Cardiac muscle cell (in vitro differentiated cells and primary cell): ENCODE measurements at regions not wholly inside any gene's neighbourhood (a gene's known extent, or its start where the extent isn't known, plus 50 kb on each side); places are given as distances from the start of the nearest gene placed in this dataset.
"Not testable (repeated sequence)": the region's sequence is repeated elsewhere in the genome, so short reads cannot be mapped to it uniquely, and the experiment has no call there.

Source experiments
- DNase-seq, 2 donors: peaks; one replicate each; pipeline versions ENCODE4 v3.0.0 to v3.0.0-alpha.2; 2010 to 2017; ENCODE audit warnings: low read depth in 1 of 2, low spot score in 1 of 2
- H3K27ac ChIP-seq: fragments of 200-600 bp; sonication (generic); 2 replicates; pipeline ENCODE4 v1.5.1; 2016
- H3K27me3 ChIP-seq: fragments of 200-600 bp; sonication (generic); 2 replicates; pipeline ENCODE4 v1.6.0; 2016; ENCODE audit warnings: control low read depth
- H3K36me3 ChIP-seq: fragments of 200-600 bp; sonication (generic); 2 replicates; pipeline ENCODE4 v1.5.1; 2016; ENCODE audit warnings: control low read depth
- H3K4me1 ChIP-seq: fragments of 200-600 bp; sonication (generic); 2 replicates; pipeline ENCODE4 v1.8.1; 2017; ENCODE audit warnings: low read depth, mild to moderate bottlenecking, mixed run types
- H3K4me3 ChIP-seq: fragments of 200-600 bp; sonication (generic); 2 replicates; pipeline ENCODE4 v1.5.1; 2016; ENCODE audit warnings: mild to moderate bottlenecking
- H3K9me3 ChIP-seq: fragments of 200-600 bp; sonication (generic); 2 replicates; pipeline ENCODE4 v1.5.1; 2017; ENCODE audit warnings: low read depth, mild to moderate bottlenecking, control low read depth
- CTCF ChIP-seq: IDR thresholded peaks from 2 replicates; pipeline ENCODE4 v1.5.1; 2012; ENCODE audit warnings: low read depth, mild to moderate bottlenecking, low read length

GRCh38 chr1:184822267-184822666, 67.6 kb upstream of the EDEM3 start:
- Histone ChIP-seq H3K27me3 (no peaks in the 10 kb centered on the region), H3K4me1 (peaks cover 17% of the 10 kb centered on the region), H3K36me3 (no peaks in the 10 kb centered on the region), H3K27ac (no peak overlapping the region), H3K4me3 (no peak overlapping the region), H3K9me3 (no peaks in the 10 kb centered on the region)
- no peak for TF ChIP-seq CTCF
- DNase-seq: no peak

GRCh38 chr1:184821658-184822057, 67.0 kb upstream of the EDEM3 start:
- no peak for DNase-seq
- no peaks in the 10 kb centered on the region for H3K27me3 ChIP-seq
- no peak overlapping the region for H3K4me3 ChIP-seq
- H3K9me3 ChIP-seq: no peaks in the 10 kb centered on the region
- no peak for TF ChIP-seq CTCF
- H3K27ac ChIP-seq: no peak overlapping the region
- H3K4me1 ChIP-seq: peaks cover 17% of the 10 kb centered on the region
- H3K36me3 ChIP-seq: no peaks in the 10 kb centered on the region

DNA sequence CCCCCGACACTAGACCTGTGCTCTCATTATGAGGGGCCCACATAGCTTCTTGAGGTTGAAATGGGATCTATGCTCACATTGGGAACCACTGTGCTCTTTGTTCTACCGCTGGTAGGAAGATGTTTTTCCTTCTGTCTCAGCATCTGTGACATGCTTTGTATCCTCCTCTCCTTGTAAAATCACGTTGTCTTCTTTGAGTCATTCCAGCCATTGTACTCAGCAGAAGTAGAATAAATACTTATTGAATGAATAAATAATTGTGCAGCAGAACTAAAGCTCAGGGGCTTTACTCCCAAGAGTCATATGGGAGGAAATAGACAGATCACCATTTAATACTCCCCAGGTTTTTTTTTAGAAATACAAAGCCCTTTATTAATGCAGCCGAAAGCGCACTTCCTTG, 66.3 kb upstream of the EDEM3 start:
- Histone ChIP-seq H3K36me3 (no peaks in the 10 kb centered on the region), H3K27ac (no peak overlapping the region), H3K9me3 (no peaks in the 10 kb centered on the region), H3K27me3 (no peaks in the 10 kb centered on the region), H3K4me1 (peaks cover 17% of the 10 kb centered on the region), H3K4me3 (no peak overlapping the region)
- no peak for TF ChIP-seq CTCF
- no peak for DNase-seq

GRCh38 chr1:184820218-184820750, 65.6 kb upstream of the EDEM3 start:
- H3K27ac ChIP-seq: no peak overlapping the region
- no peak overlapping the region for H3K4me3 ChIP-seq
- H3K36me3 ChIP-seq: no peaks in the 10 kb centered on the region
- TF ChIP-seq CTCF: no peak
- no peaks in the 10 kb centered on the region for H3K9me3 ChIP-seq
- DNase-seq: no peak
- H3K27me3 ChIP-seq: no peaks in the 10 kb centered on the region
- H3K4me1 ChIP-seq: peaks cover 10% of the 10 kb centered on the region

DNA sequence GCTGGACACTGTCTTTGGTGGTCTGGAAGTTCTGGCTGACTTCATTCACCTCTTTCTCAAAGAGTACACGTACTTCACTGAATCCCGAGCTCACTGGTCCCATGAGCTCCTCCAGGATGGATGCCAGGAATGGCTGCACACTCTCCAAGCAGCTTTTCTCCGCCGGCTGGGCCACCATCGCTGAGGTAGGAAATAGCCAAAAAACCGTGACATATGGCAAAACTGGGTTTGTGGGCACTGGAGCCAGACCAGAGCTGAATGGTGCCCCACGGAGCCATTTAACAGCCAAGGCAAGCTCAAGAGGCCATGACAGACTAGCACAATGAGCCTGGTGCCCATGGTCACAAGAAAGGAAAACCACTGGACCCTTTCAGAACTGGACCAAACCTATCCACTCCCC, 64.0 kb upstream of the EDEM3 start:
- Histone ChIP-seq H3K27ac (no peak overlapping the region), H3K27me3 (no peaks in the 10 kb centered on the region), H3K4me1 (peaks cover 5% of the 10 kb centered on the region), H3K36me3 (no peaks in the 10 kb centered on the region), H3K4me3 (no peak overlapping the region), H3K9me3 (no peaks in the 10 kb centered on the region)
- TF ChIP-seq CTCF: no peak
- DNase-seq: no peak

DNA sequence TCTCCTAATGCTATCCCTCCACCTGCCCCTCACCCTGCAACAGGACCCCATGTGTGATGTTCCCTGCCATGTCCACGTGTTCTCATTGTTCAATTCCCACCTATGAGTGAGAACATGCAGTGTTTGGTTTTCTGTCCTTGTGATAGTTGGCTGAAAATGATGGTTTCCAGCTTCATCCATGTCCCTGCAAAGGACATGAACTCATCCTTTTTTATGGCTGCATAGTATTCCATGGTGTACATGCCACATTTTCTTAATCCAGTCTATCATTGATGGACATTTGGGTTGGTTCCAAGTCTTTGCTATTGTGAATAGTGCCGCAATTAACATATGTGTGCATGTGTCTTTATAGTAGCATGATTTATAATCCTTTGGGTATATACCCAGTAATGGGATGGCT, 62.3 kb upstream of the EDEM3 start:
- H3K27ac ChIP-seq, H3K36me3 ChIP-seq, H3K4me1 ChIP-seq, DNase-seq, H3K9me3 ChIP-seq, H3K4me3 ChIP-seq, H3K27me3 ChIP-seq: not testable (repeated sequence)
